Astrocyte (in vitro differentiated cells and primary cell): ENCODE measurements at regions not wholly inside any gene's neighbourhood (a gene's known extent, or its start where the extent isn't known, plus 50 kb on each side); places are given as distances from the start of the nearest gene placed in this dataset.

ENCODE experiments used
- DNase-seq: peaks from one replicate; pipeline ENCODE4 v3.0.0-alpha.2; 2010; ENCODE audit warnings: low read depth
- FAIRE-seq: peaks from 2 replicates; lab custom pipeline; 2011; peaks lifted over from hg19 to GRCh38; lab: Jason Lieb, UNC
- H2AFZ ChIP-seq: 2 replicates; pipeline ENCODE4 v1.6.0; 2012; ENCODE audit warnings: low read depth, low read length, inconsistent platforms
- H3K27ac ChIP-seq: 2 replicates; pipeline ENCODE4 v1.5.1; 2011; ENCODE audit warnings: low read depth, low read length, inconsistent platforms
- H3K27me3 ChIP-seq: 2 replicates; pipeline ENCODE4 v1.6.0; 2011; ENCODE audit warnings: low read length, inconsistent platforms; ENCODE audit not compliant: insufficient read depth
- H3K36me3 ChIP-seq: 2 replicates; pipeline ENCODE4 v1.5.1; 2011; ENCODE audit warnings: low read length, inconsistent platforms; ENCODE audit not compliant: insufficient read depth
- H3K4me1 ChIP-seq: 2 replicates; pipeline ENCODE4 v1.5.1; 2011; ENCODE audit warnings: low read length, inconsistent platforms; ENCODE audit not compliant: insufficient read depth
- H3K4me2 ChIP-seq: 2 replicates; pipeline ENCODE4 v1.6.0; 2012; ENCODE audit warnings: low read length, inconsistent platforms
- H3K4me3 ChIP-seq: 2 replicates; pipeline ENCODE4 v1.5.1; 2011; ENCODE audit warnings: low read depth, mild to moderate bottlenecking, low read length, inconsistent platforms; ENCODE audit not compliant: insufficient read depth
- H3K79me2 ChIP-seq: 2 replicates; pipeline ENCODE4 v1.6.0; 2012; ENCODE audit warnings: mild to moderate bottlenecking, low read length, inconsistent platforms; ENCODE audit not compliant: insufficient read depth
- H3K9ac ChIP-seq: 2 replicates; pipeline ENCODE4 v1.6.0; 2012; ENCODE audit warnings: mild to moderate bottlenecking, low read length, inconsistent platforms
- H3K9me3 ChIP-seq: 2 replicates; pipeline ENCODE4 v1.5.1; 2012; ENCODE audit warnings: low read depth, mild to moderate bottlenecking, low read length, inconsistent platforms; ENCODE audit not compliant: insufficient read depth
- H4K20me1 ChIP-seq: 2 replicates; pipeline ENCODE4 v1.6.0; 2012; ENCODE audit warnings: low read length, inconsistent platforms; ENCODE audit not compliant: insufficient read depth
- H3K27ac Mint-ChIP-seq: one replicate; pipeline ENCODE4 v1.8.0; 2021; ENCODE audit warnings: mild to moderate bottlenecking, mixed read lengths; ENCODE audit not compliant: unreplicated experiment
- H3K27me3 Mint-ChIP-seq: one replicate; pipeline ENCODE4 v1.8.0; 2021; ENCODE audit warnings: low read depth, mixed read lengths; ENCODE audit not compliant: unreplicated experiment
- H3K36me3 Mint-ChIP-seq: one replicate; pipeline ENCODE4 v1.8.0; 2021; ENCODE audit warnings: low read depth, mixed read lengths; ENCODE audit not compliant: unreplicated experiment
- H3K4me1 Mint-ChIP-seq: one replicate; pipeline ENCODE4 v1.8.0; 2021; ENCODE audit warnings: low read depth, mixed read lengths; ENCODE audit not compliant: unreplicated experiment
- H3K4me3 Mint-ChIP-seq: one replicate; pipeline ENCODE4 v1.8.0; 2021; ENCODE audit warnings: mild to moderate bottlenecking, moderate library complexity, mixed read lengths; ENCODE audit not compliant: unreplicated experiment
- H3K9me3 Mint-ChIP-seq: one replicate; pipeline ENCODE4 v1.8.0; 2021; ENCODE audit warnings: mild to moderate bottlenecking, mixed read lengths; ENCODE audit not compliant: unreplicated experiment
- CTCF ChIP-seq: IDR thresholded peaks from 2 replicates; pipeline ENCODE4 v1.5.1; 2011; ENCODE audit warnings: low read depth, mild to moderate bottlenecking, inconsistent platforms, low read length, moderate library complexity; ENCODE audit not compliant: insufficient read depth
- EZH2 ChIP-seq: IDR thresholded peaks from 2 replicates; pipeline ENCODE4 v1.6.1; 2012; ENCODE audit warnings: mild to moderate bottlenecking, low read length, inconsistent platforms; ENCODE audit not compliant: insufficient read depth

- TF ChIP-seq EZH2, result no peak
- TF ChIP-seq CTCF, result no peak
- no peak overlapping the region for H3K4me2 ChIP-seq
- Mint-ChIP-seq H3K9me3 (peaks cover 3% of the 10 kb centered on the region), H3K27me3 (peaks cover 2% of the 10 kb centered on the region), H3K27ac (no peak overlapping the region), H3K36me3 (no peaks in the 10 kb centered on the region), H3K4me3 (no peak overlapping the region), H3K4me1 (peaks cover 25% of the 10 kb centered on the region)
- H4K20me1 ChIP-seq, result no peaks in the 10 kb centered on the region
- FAIRE-seq, result no peak
- no peaks in the 10 kb centered on the region for H3K79me2 ChIP-seq
- H3K27ac ChIP-seq, result no peak overlapping the region
- no peaks in the 10 kb centered on the region for H3K36me3 ChIP-seq
- no peak overlapping the region for H3K9ac ChIP-seq
- H3K27me3 ChIP-seq, result no peaks in the 10 kb centered on the region
- H3K4me1 ChIP-seq, result peaks cover 17% of the 10 kb centered on the region
- no peak overlapping the region for H2AFZ ChIP-seq
- no peak for DNase-seq
- H3K4me3 ChIP-seq, result no peak overlapping the region
- no peaks in the 10 kb centered on the region for H3K9me3 ChIP-seq
Observed at GRCh38 chr6:2434912-2435311, 189.5 kb upstream of the GMDS start.

DNA sequence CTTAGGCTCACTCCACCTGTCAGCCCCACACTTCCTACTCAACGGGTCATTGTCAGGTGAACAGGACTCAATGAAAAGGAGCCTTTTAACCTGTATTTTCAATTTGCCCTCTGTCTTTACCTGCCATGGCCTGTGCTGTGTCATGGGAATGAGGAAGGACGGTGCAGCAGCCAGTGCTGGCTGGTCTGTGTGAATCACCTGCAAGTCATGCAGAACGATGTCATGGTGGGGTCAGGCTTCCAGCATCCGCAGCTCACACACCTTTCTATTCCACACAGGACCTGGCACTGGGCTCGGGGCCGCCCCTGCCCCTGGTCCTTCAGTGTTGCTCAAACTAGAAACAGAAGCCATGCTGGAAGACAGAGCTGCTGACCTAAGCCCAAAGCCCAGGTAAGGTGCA lies 188.7 kb upstream of the GMDS start:
- Histone ChIP-seq H3K4me3 (no peak overlapping the region), H3K27ac (no peak overlapping the region), H3K27me3 (no peaks in the 10 kb centered on the region), H3K9me3 (no peaks in the 10 kb centered on the region), H3K9ac (no peak overlapping the region), H3K4me2 (no peak overlapping the region), H2AFZ (no peak overlapping the region), H3K4me1 (peaks cover 17% of the 10 kb centered on the region), H3K36me3 (no peaks in the 10 kb centered on the region), H3K79me2 (no peaks in the 10 kb centered on the region), H4K20me1 (no peaks in the 10 kb centered on the region)
- Mint-ChIP-seq H3K27ac (no peak overlapping the region), H3K9me3 (peaks cover 3% of the 10 kb centered on the region), H3K27me3 (peaks cover 2% of the 10 kb centered on the region), H3K4me1 (peaks cover 25% of the 10 kb centered on the region), H3K4me3 (no peak overlapping the region), H3K36me3 (no peaks in the 10 kb centered on the region)
- FAIRE-seq (no peak), DNase-seq (peak; percentile 6)
- TF ChIP-seq CTCF, result no peak
- TF ChIP-seq EZH2, result no peak

DNA sequence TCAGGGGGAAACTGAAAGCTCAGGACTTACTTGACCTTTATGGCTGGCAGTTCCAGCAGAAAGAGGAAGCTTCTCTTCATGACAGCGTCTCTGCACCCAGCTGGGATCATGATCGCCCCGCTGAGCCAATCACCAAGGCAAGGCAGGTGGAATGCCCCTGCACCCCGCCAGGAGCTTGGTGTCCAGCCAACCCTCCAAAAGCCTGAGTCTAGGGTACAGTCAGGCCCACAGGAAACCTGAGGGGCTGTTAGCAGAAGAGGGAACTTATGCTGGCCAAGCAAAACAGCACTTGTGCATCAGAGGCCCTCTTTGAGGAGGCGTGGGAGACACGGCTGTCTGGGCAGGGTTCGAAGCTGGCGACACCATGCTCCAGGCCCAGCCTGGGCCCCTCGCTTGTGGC lies 188.3 kb upstream of the GMDS start:
- H3K9me3 Mint-ChIP-seq, result peaks cover 3% of the 10 kb centered on the region
- TF ChIP-seq CTCF (no peak), EZH2 (no peak)
- H4K20me1 ChIP-seq, result no peaks in the 10 kb centered on the region
- H3K79me2 ChIP-seq, result no peaks in the 10 kb centered on the region
- H3K9ac ChIP-seq, result no peak overlapping the region
- FAIRE-seq (no peak), DNase-seq (no peak)
- no peaks in the 10 kb centered on the region for H3K27me3 ChIP-seq
- H3K27me3 Mint-ChIP-seq, result peaks cover 2% of the 10 kb centered on the region
- H3K4me1 ChIP-seq, result peaks cover 17% of the 10 kb centered on the region
- no peaks in the 10 kb centered on the region for H3K9me3 ChIP-seq
- no peak overlapping the region for H3K27ac Mint-ChIP-seq
- H3K4me2 ChIP-seq, result no peak overlapping the region
- H3K4me3 Mint-ChIP-seq, result no peak overlapping the region
- no peaks in the 10 kb centered on the region for H3K36me3 ChIP-seq
- no peak overlapping the region for H3K4me3 ChIP-seq
- H2AFZ ChIP-seq, result no peak overlapping the region
- H3K4me1 Mint-ChIP-seq, result peaks cover 25% of the 10 kb centered on the region
- H3K36me3 Mint-ChIP-seq, result no peaks in the 10 kb centered on the region
- H3K27ac ChIP-seq, result no peak overlapping the region
